Activated CD4-positive, CD25-positive, alpha-beta regulatory T cell treated with anti-CD3 and anti-CD28 coated beads, Interleukin-2, amount 50 U/mL, for 24 hours (primary cell): ENCODE measurements at regions not wholly inside any gene's neighbourhood (a gene's known extent, or its start where the extent isn't known, plus 50 kb on each side); places are given as distances from the start of the nearest gene placed in this dataset.

Experiments used
- ATAC-seq, 2 donors: fragments of 150-1000 bp; cut with Tn5 transposase; one replicate each; pipeline ENCODE4 v1.10.0; 2021; ENCODE audit warnings: mild to moderate bottlenecking in 1 of 2, moderate library complexity in 1 of 2

DNA sequence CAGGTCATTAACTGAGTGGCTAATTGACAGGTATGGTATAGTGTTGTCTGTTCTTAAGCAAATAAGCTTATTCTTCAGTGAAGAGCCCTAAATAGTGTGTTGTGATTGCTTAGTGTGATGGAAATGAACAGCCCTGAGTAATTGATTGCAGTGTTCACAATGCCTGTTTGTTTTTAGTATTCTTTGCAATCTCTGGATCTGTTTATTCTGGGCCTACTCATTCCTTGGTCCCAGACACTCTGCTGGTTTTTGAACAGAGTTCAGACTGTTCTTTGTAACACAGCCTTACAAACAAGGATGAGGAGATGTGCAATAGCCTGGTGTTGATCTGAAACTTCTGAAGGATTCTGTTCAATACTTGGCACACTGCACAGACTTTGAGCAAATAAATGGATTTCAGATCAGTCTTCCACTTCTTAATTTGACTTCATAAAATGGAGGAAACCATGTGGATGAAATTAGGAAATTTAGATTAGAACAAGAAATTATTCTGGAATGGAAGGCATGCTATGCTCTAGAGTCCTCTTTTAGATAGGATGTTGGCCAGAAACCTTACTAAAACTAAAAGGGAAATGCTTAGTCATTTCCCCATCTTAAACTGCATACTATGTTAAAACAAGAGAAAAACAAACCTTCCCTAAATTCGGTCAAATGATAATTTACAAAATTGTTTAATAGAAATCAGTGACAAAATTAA lies 444.2 kb upstream of the SEMA3D start:
- ATAC-seq, result no peak

DNA sequence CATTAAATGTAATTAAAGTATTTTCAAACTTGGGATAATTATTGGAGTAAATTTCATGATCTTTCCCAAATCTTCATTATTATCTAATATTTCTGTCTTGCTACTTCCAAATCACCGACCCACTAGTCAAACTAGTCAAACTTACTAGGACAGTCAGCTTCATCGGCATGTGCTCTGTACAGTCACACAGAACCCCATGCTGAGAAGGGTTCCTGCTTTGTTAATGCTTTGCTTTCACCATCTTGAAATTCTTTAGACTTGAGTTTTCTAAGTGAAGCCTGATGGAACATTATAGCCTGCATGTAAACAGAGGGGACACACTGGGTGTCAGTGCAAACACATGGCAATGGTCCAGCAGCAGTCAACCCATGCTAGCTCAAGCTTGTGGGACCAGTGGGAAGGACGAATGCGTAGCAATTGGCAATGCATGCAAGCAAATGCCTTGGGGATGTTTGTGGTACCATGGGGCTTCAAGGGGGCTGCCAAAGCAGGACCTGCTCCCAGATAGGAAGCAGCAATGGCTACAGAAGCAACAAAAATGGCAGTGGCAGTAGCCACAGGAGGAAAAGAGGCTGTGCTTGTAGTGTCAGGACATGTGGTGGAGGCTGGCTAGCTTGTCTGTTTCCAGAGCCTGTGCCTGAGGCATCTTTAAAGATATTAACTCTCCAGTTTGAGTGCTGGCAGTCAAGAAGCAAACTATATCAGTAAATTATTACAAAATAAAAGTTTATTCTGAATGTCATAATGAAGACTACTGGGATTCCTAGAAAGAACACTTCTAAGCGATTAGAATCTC lies 441.1 kb upstream of the SEMA3D start:
- ATAC-seq, result no peak

DNA sequence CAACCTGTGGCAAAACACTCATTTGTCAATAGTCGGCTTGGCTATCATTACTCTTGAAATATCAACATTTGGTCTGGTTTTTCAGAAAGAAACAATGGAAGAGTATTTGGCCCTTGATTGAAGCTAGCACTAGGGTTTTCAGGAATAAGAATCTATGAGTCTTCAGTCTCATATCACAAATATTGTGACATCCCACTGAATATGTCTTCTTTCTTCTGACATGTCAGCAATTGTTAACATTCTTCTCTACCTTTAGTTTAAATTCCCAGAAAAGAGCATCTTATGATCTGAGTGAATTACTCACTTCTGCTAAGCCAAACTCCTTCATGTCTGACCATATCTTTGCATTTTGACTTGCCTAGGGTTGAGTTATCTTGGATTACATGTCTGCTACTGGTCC lies 435.2 kb upstream of the SEMA3D start:
- ATAC-seq, result no peak

DNA sequence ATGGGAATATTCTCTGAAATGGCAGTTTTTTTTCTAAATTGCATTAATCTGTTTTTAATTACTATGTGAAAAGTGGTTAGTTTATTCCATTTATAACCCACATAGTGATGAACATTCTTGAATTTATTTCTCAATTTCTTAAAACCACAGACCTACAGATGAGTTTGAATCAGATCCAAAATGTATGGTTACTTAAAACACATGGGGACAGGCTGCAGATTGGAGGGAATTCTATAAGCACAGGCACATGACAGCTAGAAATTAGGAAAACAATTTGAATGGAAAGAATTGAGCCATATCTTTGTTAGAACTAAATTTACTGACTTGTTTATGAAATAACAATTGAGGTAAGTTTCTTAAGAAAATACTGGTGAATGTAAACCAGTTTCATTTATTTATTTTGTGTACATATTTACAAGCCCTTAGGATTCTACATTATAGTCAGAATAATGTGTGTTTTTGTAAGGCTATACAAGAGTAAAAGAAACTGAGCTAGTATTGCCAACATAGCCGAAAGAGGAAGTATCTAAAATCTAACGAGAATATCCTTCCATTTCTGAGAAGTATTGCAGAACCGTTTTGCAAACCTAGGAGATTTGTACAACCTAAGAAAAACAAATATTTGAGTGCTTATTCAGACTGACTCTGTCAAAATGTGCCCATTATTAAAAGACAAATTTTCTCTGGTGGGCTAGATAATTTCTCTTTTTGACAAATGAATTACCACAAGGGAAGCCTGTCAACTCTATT lies 434.3 kb upstream of the SEMA3D start:
- ATAC-seq, result no peak

DNA sequence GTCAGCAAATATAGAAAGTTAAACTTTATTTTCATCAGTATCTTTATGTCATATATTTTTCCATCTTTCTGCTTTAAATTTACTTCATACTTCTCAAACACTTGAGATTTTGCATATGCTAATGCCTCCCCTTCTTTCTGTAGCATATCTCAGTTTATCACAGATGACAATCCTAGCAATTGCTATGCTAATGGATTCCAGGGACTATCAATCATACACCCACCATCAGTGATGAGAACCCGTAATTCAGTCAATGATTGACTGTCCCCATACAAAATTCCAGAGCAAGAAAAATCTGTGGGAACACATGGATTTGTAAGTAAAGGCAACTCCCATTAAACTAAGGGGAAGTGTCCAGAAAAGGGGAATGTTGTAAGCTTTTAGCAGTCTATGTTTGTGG lies 432.4 kb upstream of the SEMA3D start:
- no peak for ATAC-seq

DNA sequence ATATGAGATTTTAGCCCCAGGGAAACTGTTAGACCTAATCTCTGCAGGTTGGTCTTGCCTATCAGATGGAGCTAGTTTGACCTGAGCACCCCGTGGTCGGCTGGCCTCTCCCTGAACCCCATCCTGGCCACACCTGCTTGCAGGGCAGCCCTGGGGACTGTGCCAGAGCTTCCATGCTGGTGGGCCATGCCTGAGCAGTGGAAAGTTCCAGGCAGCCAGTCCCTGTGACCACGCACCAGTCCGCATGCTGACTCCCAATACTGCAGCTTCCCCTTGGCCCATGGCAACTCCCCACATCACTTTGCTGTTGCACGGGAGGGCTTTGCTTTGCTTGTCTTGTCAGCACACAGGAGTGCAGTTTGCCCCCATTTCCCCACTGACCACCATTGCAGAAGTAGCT lies 427.8 kb upstream of the SEMA3D start:
- ATAC-seq, result no peak

DNA sequence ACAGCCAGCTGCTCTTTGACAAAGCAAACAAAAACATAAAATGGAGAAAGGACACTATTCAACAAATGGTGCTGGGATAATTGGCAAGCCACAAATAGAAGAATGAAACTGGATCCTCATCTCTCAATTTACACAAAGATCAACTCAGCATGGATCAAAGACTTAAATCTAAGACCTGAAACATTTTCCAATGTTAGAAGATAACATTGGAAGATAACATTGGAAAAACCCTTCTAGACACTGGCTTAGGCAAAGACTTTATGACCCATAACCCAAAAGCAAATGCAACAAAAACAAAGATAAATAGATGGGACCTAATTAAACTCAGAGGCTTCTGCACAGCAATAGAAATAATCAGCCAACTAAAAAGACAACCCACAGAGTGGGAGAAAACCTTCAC lies 425.7 kb upstream of the SEMA3D start:
- no peak for ATAC-seq

DNA sequence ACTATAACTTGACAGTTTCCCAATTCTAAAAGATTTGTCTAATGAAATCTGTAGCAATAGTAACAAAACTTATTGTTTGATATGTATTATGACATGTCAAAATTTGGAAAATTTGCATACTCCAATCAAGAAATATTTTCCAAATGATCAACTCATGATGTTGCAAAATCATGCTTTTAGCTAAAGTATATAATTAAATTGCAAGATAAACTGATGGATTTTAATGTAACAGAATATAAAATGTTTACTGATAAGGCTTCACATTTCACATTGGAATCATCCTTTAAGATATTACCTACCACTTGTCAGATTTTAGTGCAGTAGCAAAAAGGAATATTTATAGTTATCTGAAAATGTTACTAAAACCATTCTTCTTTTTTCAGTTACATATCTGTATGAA lies 421.9 kb upstream of the SEMA3D start:
- no peak for ATAC-seq

DNA sequence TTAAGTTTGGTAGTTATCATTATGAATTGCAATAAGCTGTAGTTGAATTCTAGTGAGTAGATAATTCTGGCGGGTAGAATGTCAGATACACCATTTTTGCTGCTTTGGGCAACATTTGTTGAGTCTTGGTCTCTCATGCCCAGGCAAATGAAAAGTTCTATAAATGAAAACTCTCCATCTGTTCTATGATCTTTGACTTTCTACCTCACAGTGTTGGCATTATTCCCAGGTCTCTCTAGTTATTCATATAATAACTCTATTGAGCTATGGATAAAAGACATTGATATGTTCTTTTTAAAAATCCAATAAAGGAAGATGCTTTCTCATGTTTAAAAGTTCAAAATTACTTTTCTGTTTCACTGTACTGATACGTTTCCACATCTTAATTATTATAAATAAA lies 415.3 kb upstream of the SEMA3D start:
- no peak for ATAC-seq

DNA sequence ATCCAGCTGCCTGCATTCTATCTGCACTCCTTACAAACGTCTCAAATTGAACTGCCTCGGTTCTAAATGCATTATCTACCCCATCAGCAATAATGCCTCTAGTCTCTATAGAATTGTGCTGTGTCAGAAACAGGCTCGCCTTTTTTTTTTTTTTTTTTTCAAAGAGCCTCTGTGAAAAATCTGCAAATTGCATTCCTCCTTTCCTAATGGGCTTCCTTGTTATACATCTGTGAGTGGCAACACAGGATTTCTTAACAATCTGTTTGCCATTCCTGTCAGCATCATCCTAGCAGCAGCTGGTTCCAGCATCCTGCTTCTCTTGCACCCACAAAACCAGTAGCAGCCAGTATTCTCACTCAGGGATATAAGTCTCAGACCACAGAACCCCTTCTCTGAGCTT lies 413.5 kb upstream of the SEMA3D start:
- ATAC-seq, result no peak

DNA sequence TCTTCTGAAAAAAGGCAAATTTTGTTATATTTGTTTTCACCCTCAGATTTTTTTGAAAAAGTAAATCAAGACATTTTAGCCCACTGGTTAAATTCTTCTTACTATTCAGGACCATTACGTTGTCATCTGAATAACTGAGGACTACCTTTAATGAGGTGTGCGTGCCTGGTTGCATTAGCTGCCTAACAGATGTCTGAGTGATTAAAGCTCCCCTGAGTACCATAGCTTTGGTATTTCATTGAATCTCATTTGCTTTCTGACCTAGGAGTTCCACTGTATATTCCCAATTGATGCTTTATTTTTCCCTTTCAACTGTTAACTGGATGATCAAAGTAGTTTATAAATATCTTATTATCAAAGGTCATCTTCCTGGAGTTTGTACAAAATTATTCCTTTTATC lies 410.0 kb upstream of the SEMA3D start:
- no peak for ATAC-seq

DNA sequence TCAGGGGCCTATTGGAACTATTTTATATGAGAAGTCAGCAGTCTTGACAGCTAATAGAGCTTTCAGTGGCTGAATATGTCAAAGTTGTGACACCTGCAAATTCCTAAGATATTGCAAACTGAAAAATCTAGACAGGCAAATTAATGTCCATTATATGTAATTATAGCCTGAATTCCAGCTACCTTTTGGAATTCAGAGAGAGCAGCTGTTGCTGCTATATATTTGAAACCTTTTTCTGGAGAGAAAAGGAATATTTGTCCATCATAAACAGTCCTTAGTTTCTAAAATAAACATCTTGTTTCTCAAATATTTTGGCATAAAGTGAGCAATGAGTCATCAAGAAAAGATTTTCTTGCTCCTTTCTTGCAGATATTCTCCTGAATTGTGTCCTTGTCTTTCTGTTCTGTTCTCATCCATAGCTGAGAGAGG lies 408.9 kb upstream of the SEMA3D start:
- no peak for ATAC-seq

DNA sequence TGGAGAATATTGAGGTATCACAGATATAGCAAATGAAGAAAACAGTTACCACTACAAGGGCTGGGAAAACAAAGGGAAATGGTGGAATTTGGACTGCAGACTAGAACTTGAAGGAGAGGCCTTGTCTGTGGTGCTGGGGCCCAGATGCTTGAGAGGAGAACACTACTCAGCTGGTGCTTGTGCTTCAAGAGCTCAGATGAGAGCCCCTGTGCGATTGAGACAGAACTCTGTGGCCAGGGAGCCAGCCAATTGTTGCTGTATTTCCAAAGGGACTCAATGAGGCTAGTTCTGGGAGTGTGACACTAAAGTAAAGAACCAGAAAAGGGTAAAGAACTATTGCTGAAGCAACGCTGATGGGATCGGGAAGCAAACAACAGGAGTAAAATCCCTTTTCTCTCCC lies 406.5 kb upstream of the SEMA3D start:
- no peak for ATAC-seq

DNA sequence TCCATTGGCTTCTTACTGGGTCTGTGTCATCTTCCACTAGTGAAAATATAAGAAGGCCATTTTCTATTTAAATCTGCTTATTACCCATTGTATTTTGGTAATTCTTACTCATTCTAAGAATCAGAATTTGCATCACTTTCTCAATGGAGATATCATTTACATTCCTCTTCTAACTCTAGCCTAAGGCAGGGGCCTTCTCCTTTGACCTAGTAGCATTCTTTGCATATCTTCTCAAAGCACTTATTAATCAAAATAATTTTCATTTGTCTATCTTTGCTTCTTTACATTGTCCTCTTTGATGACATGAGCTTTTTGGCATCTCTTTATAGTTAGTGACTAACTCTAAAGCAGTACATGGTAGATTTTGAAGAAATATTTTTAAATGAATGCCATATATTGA lies 400.9 kb upstream of the SEMA3D start:
- ATAC-seq, result no peak

DNA sequence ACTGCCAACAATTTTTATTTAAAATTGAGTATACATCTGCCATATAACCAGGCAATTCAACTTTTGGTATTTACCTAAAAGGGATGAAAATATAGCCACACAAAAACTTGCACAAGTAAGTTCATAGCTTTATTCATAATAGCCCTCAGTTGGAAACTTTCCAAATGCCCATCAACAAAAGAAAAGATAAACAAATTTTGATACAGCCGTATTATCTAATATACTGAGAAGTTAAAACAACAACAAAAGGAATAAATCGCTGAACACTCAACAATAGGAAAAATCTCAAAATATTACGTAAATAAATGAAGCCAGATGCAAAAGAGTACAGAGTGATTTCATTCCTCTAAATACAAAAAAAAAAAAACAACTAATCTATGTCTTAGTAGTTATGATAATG lies 399.2 kb upstream of the SEMA3D start:
- no peak for ATAC-seq

DNA sequence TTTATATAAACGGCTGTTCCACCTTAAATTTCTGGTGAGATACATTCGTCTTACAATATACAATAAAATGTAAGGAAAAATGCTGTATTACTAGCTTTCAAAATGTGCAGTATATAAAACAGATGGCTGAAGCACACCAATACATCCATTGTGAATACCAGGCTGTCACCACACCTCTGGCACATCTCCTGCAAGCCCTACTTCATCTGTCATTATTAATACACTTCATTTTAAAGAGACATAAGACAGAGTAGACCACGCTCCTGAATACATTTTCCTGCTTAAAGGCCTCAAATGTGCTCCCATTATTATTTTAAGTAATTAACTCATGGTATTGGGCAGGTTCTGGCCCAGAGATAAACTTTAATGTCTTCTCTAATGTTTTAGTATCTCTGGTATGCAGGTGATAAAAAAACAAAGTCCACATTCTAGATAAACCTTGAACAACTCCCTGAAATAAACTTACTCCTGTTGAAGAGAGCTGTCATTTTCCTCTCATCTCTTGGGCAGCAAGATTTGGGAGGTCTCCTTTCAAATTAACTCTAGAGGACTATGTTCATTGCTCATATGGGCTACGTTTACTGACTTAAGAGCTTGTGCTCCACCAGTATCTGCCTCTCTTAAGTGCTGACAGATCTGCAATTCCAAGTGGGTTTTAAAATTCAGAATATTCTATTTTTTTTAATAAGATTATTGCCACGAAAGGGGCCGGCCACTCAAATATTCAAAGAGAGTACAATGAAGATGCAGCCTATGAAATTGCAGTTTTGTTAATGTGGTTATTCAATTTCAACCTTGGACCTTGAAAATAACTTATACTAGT lies 396.5 kb upstream of the SEMA3D start:
- ATAC-seq, result no peak

DNA sequence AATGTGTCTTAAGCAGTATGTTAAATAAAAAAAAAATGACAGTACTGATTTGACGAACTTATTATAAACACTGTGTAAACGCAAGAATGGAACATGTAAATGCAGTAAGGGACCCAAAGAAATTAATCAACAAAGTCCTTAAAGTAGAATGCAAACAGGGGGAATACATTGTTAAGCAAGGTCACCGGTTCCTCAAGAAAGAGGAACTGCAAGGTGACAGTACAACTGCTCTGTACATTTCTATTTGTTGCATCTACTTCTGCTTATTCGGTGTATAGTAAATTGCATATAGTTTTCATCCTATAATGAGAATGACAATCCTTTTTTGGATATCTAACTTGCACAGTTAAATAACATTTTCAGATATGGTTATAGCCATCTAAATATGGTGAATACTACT lies 387.0 kb upstream of the SEMA3D start:
- ATAC-seq, result no peak

DNA sequence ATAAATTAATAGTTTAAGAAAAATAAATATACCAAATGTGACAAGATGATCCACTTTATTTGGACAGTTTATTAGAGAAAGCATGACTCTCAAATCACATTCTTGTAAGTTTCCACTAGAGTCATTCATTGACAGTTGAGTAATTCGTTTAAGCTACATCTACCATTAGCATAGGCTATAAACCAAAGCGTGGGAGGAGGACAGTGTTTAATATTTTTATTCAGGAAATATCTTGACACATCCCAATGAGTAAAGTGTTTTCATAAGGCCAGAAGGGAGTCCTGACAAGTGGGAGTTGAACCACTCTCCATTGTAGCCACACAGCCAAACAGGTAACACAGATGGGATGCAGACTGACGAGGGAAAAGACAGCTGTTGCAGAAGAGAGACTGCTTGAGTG lies 386.5 kb upstream of the SEMA3D start:
- no peak for ATAC-seq

DNA sequence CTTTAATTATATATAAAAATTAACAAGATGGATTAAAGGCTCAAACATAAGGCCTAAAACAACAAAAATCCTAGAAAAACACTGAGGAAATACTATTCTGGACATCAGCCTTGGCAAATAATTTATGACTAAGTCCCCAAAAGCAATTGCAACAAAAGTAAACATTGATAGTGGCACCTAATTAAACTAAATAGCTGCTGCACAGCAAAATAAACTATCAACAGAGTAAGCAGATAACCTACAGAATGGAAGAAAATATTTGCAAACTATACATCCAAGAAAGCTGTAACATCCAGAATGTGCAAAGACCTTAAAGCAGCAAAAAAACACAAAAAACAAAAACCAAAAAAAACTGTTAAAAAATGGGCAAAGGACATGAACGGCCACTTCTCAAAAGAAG lies 384.0 kb upstream of the SEMA3D start:
- ATAC-seq, result no peak

DNA sequence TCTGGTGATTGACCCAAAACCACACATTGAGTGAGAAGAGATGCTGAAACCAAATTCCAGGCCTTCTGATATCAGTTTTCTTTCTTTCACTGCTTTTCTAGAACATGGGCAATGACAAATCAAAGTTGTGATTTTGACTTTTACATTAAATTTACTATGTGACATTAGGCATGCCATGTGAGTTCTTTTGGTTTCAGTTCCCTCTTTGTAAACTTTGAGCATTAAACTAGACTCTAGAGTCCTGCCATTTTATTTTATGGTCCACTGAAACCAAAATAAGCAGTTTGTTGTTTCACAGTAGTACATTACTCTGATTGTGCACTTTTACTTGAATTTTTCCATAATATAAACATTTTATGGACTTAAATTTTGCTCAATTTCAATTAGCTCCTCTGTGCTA lies 381.1 kb upstream of the SEMA3D start:
- no peak for ATAC-seq

DNA sequence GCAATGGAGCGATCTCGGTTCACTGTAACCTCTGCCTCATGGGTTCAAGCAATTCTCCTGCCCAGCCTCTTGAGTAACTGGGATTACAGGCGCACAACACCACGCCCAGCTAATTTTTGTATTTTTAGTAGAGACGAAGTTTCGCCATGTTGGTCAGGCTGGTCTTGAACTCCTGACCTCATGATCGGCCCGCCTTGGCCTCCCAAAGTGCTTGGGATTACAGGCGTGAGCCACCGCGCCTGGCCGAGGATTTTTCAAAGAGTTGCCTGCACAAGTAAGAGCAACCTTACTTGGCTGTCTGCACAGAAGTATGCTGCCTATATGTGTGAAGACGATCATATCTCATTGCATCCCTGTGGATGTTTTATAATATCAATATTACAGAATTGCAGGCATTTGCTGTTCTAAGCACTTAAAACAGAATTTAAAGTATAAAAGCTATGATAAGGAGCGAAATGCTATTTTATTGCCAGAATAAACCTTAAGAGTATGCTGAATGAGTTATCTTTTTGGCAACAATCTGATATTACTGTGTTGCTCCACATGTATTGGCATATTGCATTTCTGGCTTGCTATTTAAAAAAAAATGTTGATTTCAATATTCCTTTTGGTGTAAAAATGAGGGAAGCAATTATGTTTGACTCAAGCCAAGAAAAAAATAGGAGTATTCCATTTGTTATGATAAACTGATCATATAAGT lies 379.4 kb upstream of the SEMA3D start:
- no peak for ATAC-seq

DNA sequence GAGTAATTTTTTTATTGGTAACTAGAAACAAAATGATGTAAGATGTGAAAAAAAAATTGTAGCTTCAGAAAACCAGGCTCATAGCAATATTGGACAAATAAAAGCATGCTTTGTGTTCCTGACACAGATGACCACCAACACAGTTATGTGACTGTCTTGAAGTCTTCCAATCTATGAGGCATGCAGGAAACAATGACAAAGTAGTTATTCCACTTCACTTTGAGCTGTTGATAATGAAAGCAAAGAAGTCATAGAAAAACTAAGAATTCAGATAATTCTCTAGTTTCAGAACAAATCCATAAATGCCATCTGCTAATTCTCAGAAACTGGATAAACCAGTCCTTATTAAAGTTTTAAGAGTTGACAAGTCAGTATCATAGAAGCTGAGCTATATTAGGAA lies 378.4 kb upstream of the SEMA3D start:
- no peak for ATAC-seq
